Stimulated activated CD8-positive, alpha-beta memory T cell treated with anti-CD3 and anti-CD28 coated beads, Interleukin-2, amount 100 ng/mL, for 1 hour (primary cell): ENCODE measurements at regions not wholly inside any gene's neighbourhood (a gene's known extent, or its start where the extent isn't known, plus 50 kb on each side); places are given as distances from the start of the nearest gene placed in this dataset.

Experiments
- DNase-seq, 2 donors: peaks; one replicate each; pipeline ENCODE4 v3.0.0-alpha.2; 2020; ENCODE audit warnings: low read depth in 2 of 2

- no peak for DNase-seq
Observed at GRCh38 chr5:173800340-173800739, 87.8 kb upstream of the CPEB4 start.

GRCh38 chr5:173801006-173801405 lies 87.1 kb upstream of the CPEB4 start:
- DNase-seq = no peak

GRCh38 chr5:173802670-173803165 lies 85.4 kb upstream of the CPEB4 start:
- no peak for DNase-seq

DNA sequence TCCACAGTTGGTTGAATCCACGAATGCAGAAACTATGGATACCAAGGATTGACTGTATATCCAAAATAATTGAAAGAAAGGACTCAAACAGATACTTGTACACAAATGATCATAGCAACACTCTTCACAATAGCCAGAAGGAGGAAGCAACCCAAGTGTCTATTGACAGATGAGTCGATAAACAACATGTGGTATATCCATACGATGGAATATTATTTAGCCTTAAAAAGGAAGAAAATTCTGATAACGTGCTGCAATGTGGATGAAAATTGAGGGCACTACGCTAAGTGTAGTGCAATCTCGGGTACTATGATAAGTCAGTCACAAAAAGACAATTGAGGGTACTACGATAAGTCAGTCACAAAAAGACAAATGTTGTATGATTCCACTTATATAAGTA lies 83.6 kb upstream of the CPEB4 start:
- DNase-seq = no peak

- no peak for DNase-seq
Observed at GRCh38 chr5:173806270-173807035, 81.7 kb upstream of the CPEB4 start.

DNA sequence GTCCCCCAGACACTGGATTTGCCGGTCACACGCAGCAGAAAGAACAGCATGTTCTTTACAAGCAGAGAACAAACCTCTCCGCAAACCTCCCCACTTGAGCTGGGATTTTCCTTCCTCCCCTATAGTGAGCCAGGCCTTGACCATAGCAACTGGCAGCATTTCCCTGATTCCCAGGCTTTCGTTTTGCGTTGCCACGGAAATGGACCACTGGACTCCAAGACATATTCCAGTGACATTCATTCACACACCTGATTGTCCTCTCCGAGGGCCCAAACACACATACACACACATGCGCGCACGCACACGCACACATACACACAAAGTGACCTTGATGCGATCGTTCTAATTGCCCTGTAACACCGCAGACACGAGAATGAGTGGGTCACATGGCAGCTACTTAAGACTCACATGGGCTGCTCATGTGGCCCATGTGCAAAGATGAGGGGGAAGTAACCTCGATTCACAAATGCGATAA lies 80.9 kb upstream of the CPEB4 start:
- no peak for DNase-seq

GRCh38 chr5:173808079-173808808 lies 79.9 kb upstream of the CPEB4 start:
- no peak for DNase-seq

DNA sequence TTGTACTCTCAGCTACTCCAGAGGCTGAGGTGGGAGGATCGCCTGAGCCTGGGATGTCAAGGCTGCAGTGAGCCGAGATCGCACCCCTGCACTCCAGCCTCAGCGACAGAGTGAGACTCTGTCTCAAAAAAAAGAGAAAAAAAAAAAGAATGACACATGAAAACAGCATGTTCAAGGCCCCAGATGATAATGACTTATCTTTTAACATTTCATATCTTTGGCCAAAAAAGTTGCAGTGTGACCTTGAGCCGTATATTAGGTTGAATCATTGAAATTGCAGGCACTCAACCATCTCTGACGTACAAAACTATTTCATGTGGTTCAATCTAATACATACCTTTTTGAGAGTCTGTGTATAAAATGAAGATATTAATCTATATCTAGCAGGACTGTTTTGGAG lies 79.1 kb upstream of the CPEB4 start:
- DNase-seq = no peak

- no peak for DNase-seq
Observed at GRCh38 chr5:173812811-173813550, 75.2 kb upstream of the CPEB4 start.

DNA sequence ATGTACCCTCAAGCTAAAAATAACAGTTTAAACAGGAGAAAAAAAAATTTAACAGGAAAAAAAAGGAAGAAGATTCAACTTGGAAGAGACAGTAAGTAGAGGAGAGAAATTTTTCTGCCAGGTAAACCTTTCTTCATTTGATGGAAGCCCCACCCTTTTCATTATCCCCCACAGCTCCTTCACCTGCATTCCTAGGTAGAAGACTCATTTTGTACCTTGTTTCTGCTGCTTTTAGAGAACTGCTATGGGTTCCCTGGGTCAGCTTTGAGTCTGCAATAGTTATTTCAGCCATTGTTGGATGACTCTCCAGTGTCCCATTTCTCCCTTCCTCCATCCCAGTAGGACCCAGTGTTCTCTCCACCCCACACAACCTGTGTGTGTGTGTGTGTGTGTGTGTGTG lies 74.1 kb upstream of the CPEB4 start:
- no peak for DNase-seq

GRCh38 chr5:173815571-173815970 lies 72.6 kb upstream of the CPEB4 start:
- DNase-seq = no peak

- DNase-seq = no peak
Observed at GRCh38 chr5:173816728-173817127, 71.4 kb upstream of the CPEB4 start.

DNA sequence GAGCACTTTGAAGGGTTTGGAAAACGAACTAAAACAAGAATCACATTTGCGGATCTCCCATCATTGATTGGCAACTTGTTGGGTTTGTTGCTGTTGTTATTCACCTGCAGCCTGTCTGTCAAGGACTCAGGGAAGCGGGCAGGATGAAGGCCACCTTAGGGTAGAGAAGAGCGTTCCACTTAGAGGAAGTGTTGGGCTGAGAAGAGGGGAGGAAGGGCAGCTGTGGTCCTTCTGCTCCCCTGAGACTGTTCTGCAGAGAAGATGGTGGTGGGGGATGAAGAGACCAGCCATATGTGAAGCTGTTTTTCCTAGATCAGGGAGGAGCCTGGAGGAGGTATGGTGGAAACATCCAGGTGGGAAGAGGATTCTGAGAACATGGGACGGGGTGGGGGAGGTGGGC lies 70.6 kb upstream of the CPEB4 start:
- DNase-seq = no peak

GRCh38 chr5:173819521-173819920 lies 68.6 kb upstream of the CPEB4 start:
- DNase-seq = no peak

DNA sequence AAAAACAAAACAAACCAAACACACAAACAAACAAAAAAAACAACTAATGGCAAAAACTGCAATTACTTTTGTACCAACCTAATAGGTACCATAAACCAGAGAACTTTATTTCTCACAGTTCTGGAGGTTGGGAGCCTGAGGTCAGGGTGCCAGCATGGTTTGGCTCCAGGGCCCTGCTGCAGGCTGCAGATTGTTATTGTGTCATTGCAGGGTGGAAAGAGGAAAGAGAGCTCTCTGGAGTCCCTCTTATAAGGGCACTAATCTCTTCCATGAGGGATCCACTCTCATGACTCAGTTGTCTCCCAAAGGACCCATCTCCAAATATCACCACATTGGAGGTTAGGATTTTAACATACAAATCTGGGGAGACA lies 64.9 kb upstream of the CPEB4 start:
- DNase-seq = no peak

DNA sequence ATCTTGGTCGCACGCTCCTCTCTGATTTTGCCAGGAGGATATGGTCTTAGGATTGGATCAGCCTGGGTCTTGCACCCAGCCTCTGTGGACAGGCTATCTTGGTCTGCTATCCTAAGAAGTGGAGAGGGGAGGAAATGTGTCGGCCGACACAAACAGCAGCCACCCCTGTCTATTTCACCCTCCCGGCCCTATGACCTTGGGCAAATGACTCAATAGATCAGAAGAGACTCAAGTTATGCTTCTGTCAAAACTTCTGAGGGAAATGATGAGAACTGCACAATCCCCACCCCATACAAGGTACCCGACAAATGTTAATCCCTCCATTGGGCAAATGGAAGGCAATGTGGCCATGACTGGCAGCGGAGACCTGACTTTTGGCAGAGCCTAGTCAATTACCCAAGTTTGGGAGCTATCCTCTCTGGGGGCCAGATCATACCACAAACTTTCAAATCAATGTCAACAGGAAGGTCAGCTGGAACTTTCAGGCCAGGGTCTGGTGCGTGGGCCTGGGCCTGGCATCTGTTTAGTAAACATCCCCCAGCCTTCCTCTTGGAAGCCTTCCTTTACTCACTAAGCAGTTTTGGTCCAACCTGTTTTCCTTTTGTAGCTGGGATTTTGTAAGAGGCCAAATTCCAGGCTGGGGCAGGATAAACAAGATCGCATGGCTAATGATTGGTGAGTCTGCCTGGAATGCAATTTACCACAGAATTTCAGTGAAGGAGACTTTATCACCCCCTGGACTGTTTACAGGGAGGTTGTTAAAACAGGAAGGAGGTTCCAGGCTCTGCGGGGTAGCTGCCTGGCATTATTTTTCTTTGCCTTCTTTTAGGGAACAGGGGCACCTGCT lies 64.2 kb upstream of the CPEB4 start:
- DNase-seq = no peak

DNA sequence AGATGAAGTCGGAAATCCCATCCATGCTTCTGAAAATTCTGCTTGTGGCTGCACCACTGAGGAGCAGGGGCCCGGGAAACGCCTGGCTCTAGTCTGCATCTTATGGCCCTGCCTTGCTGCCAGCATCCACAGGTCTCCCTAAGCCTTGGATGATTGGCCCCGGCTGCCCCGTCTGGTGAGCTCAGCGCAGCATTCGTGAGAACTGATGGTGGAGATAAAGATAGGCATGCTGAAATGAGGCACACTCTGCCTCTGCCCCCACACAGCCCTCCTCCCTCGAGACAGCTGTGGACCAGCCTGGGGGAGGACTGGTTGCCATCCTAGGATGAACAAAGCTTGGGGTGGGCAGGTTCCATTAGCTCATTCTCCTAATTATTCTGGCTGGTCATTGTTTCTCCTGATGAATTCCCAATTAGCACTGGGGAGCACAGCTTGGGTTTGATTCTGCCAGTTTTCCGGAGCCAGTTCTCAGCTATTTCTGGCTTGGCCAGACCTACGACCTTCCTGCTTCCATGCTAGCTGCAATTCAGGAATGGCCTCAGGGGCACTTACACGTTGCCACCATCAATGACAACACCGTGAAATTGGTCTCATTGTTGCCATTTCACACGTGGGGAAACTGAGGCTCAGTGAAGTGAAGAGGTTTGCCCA lies 62.8 kb upstream of the CPEB4 start:
- no peak for DNase-seq

- DNase-seq = no peak
Observed at GRCh38 chr5:173826086-173826427, 62.1 kb upstream of the CPEB4 start.

DNA sequence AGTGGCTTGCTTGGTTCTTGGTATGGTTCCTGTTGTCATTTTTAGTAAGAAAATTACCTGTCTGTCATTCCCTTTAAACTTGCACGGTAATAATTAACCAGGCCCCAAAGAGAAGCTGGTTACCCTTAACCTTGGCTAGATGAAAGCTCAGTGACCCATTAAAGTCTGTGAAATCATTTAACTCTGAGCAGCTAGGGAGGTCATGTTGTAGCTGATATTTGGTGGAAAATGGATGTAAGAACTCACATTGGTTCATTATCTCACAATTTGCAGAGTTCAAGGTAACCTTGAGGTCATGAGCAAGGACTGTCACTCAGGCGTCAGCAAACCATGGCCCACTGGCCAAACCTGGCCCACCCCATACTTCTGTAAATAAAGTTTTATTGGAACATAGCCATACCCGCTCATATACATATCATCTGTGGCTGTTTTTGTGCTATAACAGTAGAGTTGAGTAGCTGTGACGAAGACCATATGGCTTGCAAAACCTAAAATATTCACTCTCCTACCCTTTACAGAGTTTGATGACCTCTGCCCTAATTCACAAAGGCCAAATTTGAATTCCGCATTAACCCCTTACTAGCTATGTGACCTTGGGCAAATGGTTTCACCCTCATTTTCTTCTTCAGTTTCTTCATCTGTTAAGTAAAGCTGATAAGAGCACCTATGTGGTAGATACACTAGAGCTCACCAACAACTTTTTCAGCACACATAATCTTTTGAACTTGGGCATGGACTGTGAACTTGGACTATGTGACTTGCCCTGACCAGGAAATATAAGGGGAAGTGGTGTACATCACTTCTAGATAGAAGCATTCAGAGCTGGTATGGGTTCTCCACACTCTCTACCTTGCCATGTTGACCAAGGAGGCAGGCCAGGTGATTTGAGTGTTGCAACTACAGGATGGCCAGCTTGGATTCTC lies 61.5 kb upstream of the CPEB4 start:
- no peak for DNase-seq

DNA sequence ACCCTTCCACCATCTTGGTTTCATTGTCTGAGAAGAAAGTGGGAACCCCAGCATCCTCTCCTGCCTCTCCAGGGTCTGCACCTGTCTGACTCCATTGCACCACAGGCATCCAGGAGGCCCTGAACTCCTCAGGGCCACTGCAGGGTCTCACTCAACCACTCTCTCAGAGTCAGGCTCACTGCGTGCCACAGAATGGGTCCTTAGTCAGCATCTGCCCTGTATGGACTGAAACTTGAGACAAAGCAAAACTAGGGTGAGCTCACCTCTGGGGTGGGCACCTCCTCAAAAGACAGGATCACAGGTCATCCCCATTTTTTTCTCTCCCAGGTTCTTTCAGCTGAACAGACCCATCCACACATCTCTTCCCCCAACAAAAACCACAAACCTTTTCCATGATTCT lies 59.2 kb upstream of the CPEB4 start:
- DNase-seq = no peak
